ENCODE measurements at regions not wholly inside any gene's neighbourhood (a gene's known extent, or its start where the extent isn't known, plus 50 kb on each side); places are given as distances from the start of the nearest gene placed in this dataset.

DNA sequence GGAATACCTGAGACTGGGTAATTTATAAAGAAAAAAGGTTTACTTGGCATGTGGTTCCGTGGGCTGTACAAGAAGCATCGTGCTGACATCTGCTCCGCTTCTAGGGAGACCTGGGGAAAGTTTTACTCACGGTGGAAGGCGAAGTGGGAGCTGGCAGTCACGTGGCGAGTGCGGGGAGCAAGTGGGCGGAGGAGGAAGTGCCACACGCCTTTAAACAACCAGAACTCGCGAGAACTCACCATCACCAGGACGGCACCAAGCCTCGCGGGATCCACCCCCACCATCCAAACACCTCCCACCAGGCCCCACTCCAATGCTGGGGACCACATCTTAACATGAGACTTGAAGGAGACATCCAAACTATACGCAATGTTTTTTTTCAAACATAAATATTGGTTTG is 406.2 kb upstream of the IRX4 start:
- no peak for DNase-seq
- no peak for TF ChIP-seq EP300 (IDR thresholded peaks at IDR 0.05)
- no peak for TF ChIP-seq POLR2A (IDR thresholded peaks at IDR 0.05)
- TF ChIP-seq POLR2AphosphoS5 (IDR thresholded peaks at IDR 0.05), result no peak
- no peak for TF ChIP-seq CTCF (IDR thresholded peaks at IDR 0.05)
- H3K4me3 ChIP-seq, result no peak overlapping the region
- H3K9me3 ChIP-seq, result no peaks in the 10 kb centered on the region
- H3K27ac ChIP-seq, result no peak overlapping the region
- ATAC-seq (ENCODE audit: low FRiP score in 2 of 2), result no peak
- H3K36me3 ChIP-seq, result no peaks in the 10 kb centered on the region
- 83% methylated on average over 16 of the region's 16 CpGs for WGBS, 2 donors
- no peaks in the 10 kb centered on the region for H3K27me3 ChIP-seq
- no peaks in the 10 kb centered on the region for H3K4me1 ChIP-seq

DNA sequence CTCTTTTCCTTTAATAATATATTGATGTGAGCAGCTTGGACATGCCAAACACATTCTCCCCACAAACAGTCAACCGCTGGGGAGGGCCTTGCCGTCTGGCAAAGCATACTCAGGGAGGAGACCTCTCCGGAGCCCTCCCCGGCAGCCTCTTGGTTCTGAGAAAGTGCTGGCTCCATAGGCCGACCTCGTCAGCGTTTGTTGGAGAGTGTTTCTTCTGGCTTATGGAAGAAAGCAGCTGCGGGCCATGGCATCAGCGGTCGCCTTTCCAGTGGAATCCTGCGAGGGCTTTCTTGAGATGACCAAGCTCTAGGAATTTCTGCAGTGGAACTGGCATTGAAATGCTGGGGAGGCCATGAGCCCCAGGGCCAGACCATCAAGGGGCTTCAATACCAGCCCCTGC is 405.7 kb upstream of the IRX4 start:
- Histone ChIP-seq H3K4me3 (no peak overlapping the region), H3K9me3 (no peaks in the 10 kb centered on the region), H3K27ac (no peak overlapping the region), H3K36me3 (no peaks in the 10 kb centered on the region), H3K27me3 (no peaks in the 10 kb centered on the region), H3K4me1 (no peaks in the 10 kb centered on the region)
- ATAC-seq (ENCODE audit: low FRiP score in 2 of 2) (no peak), DNase-seq (no peak)
- WGBS, 2 donors, result 83 to 93% methylated on average over 11 of the region's 11 CpGs
- no peak for TF ChIP-seq POLR2A (IDR thresholded peaks at IDR 0.05)
- TF ChIP-seq EP300 (IDR thresholded peaks at IDR 0.05), result no peak
- no peak for TF ChIP-seq CTCF (IDR thresholded peaks at IDR 0.05)
- no peak for TF ChIP-seq POLR2AphosphoS5 (IDR thresholded peaks at IDR 0.05)

DNA sequence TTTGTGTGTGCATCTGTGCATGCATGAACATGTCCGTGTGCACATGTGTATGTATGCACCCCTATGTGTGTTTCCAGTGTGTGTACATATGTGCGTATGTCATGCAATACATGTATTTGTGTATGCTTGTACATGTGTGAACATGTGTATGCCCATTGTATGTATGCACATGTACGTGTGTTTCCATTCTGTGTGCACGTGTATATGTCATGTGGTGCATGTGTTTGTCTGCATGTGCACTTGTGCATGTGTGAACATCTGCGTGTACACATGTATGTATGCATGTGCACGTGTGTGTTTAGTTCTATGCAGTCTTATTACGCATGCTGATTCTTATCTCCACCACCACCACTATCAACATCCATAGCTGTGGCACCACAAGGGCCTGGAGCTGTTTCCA is 403.5 kb upstream of the IRX4 start:
- Histone ChIP-seq H3K4me1 (no peaks in the 10 kb centered on the region), H3K27ac (no peak overlapping the region), H3K4me3 (no peak overlapping the region), H3K27me3 (no peaks in the 10 kb centered on the region), H3K9me3 (no peaks in the 10 kb centered on the region), H3K36me3 (no peaks in the 10 kb centered on the region)
- DNase-seq (no peak), ATAC-seq (ENCODE audit: low FRiP score in 2 of 2) (no peak)
- 87 to 91% methylated on average over 7 of the region's 7 CpGs for WGBS, 2 donors
- no peak for TF ChIP-seq POLR2A (IDR thresholded peaks at IDR 0.05)
- TF ChIP-seq EP300 (IDR thresholded peaks at IDR 0.05), result no peak
- TF ChIP-seq POLR2AphosphoS5 (IDR thresholded peaks at IDR 0.05), result no peak
- no peak for TF ChIP-seq CTCF (IDR thresholded peaks at IDR 0.05)

- Histone ChIP-seq H3K4me1 (no peaks in the 10 kb centered on the region), H3K36me3 (no peaks in the 10 kb centered on the region), H3K9me3 (no peaks in the 10 kb centered on the region), H3K27ac (no peak overlapping the region), H3K4me3 (no peak overlapping the region), H3K27me3 (no peaks in the 10 kb centered on the region)
- DNase-seq (no peak), ATAC-seq (ENCODE audit: low FRiP score in 2 of 2) (no peak)
- 90 to 92% methylated on average over 8 of the region's 8 CpGs for WGBS, 2 donors
- TF ChIP-seq POLR2A (IDR thresholded peaks at IDR 0.05) (no peak), CTCF (IDR thresholded peaks at IDR 0.05) (no peak), POLR2AphosphoS5 (IDR thresholded peaks at IDR 0.05) (no peak), EP300 (IDR thresholded peaks at IDR 0.05) (no peak)
Measured at GRCh38 chr5:2284678-2285077, 402.0 kb upstream of the IRX4 start.

- Histone ChIP-seq H3K36me3 (no peaks in the 10 kb centered on the region), H3K4me3 (no peak overlapping the region), H3K27me3 (no peaks in the 10 kb centered on the region), H3K4me1 (no peaks in the 10 kb centered on the region), H3K27ac (no peak overlapping the region), H3K9me3 (no peaks in the 10 kb centered on the region)
- TF ChIP-seq EP300 (IDR thresholded peaks at IDR 0.05), result no peak
- no peak for TF ChIP-seq POLR2AphosphoS5 (IDR thresholded peaks at IDR 0.05)
- no peak for TF ChIP-seq POLR2A (IDR thresholded peaks at IDR 0.05)
- no peak for TF ChIP-seq CTCF (IDR thresholded peaks at IDR 0.05)
- WGBS, 2 donors, result 87 to 89% methylated on average over 7 to 10 of the region's 10 CpGs
- no peak for ATAC-seq (ENCODE audit: low FRiP score in 2 of 2)
- DNase-seq, result no peak
Measured at GRCh38 chr5:2283481-2284045, 400.8 kb upstream of the IRX4 start.
